ENCODE measurements at regions not wholly inside any gene's neighbourhood (a gene's known extent, or its start where the extent isn't known, plus 50 kb on each side); places are given as distances from the start of the nearest gene placed in this dataset.
"Not testable (repeated sequence)": the region's sequence is repeated elsewhere in the genome, so short reads cannot be mapped to it uniquely, and the experiment has no call there.

DNA sequence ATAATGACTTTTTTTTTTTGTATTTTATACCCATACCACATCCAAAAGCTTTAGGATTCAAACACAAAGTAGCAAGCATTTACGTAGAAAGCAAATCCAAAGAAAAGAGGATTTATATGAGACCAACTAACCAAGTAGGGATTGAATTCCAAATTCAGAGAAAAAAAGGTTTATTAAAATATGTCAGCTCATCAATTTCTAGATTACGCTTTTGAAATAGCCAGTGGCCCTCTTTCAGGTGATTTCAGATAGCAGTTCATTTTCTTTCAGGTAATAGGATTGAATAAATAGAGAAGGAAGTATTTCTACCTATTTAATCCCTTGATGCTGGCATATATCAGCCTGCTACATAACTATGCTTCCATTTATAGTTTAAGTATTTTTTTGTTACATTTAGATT lies 822.3 kb downstream of the PRIM2 start:
- H3K36me3 ChIP-seq; DNase-seq; H3K9me3 ChIP-seq; H3K4me3 ChIP-seq; intact Hi-C loops (cut with DNase I); H3K4me1 ChIP-seq; H3K27me3 ChIP-seq; H3K27ac ChIP-seq; ATAC-seq: not testable (repeated sequence)
- 72 to 78% methylated on average over 2 of the region's 2 CpGs for WGBS, 2 donors

GRCh38 chr6:58171025-58171424 lies 853.6 kb downstream of the PRIM2 start:
- peak in 1 of 8 donors; percentile 42 for ATAC-seq
- H3K9me3 ChIP-seq; H3K36me3 ChIP-seq; DNase-seq; intact Hi-C loops (cut with DNase I); H3K4me3 ChIP-seq; H3K27ac ChIP-seq; H3K4me1 ChIP-seq; H3K27me3 ChIP-seq: not testable (repeated sequence)
- WGBS, 2 donors = 49 to 50% methylated on average over 1 of the region's 1 CpG

- H3K27me3 ChIP-seq; H3K36me3 ChIP-seq; DNase-seq; H3K4me1 ChIP-seq; H3K9me3 ChIP-seq; ATAC-seq; intact Hi-C loops (cut with DNase I); H3K27ac ChIP-seq; H3K4me3 ChIP-seq: not testable (repeated sequence)
- WGBS, 2 donors = 51 to 57% methylated on average over 2 of the region's 2 CpGs
These were observed 864.2 kb downstream of the PRIM2 start for GRCh38 chr6:58181557-58182065.

DNA sequence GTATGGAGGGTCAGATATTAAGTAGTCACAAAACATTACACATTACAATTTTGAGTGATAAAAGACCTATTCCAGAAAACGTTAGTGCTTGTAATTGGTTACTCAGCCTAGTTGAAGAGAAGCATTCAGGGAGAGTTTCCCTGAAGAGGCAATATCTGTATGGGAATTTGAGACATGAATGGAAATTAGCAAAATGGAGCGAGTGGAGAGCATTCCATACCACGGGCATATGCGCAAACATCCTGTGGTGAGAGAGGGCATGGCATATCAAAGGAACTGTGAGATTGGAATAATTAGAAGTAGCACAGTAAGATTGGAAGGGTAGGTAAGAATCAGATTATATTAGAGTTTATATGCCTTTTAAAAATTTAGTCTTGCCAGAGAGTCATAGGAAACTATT lies 867.9 kb downstream of the PRIM2 start:
- ATAC-seq; intact Hi-C loops (cut with DNase I); H3K9me3 ChIP-seq; H3K27ac ChIP-seq; DNase-seq; H3K36me3 ChIP-seq; H3K4me1 ChIP-seq; H3K27me3 ChIP-seq; H3K4me3 ChIP-seq: not testable (repeated sequence)
- WGBS, 2 donors = 81 to 86% methylated on average over 3 to 4 of the region's 4 CpGs

DNA sequence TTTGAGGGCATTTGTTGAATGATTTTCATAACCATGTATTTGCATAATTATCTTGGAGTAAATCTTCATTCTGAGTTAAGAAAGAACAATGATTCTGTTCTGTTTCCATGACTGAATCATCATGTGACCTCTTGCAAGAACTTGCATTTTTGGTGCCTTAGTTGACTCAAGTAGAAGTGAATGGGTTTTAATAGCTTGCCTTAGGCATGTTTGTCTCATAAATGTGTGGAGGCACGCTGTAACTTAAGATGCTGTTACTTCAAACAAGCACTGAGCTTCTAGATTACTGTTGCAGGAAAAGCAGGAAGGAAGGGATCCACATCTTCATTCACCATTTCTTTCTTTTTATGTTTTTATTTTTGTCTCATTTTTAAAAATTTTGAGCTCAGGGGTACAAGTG lies 875.8 kb downstream of the PRIM2 start:
- H3K4me1 ChIP-seq; H3K36me3 ChIP-seq; H3K27ac ChIP-seq; DNase-seq; ATAC-seq; intact Hi-C loops (cut with DNase I); H3K27me3 ChIP-seq; H3K4me3 ChIP-seq; H3K9me3 ChIP-seq: not testable (repeated sequence)
- WGBS, 2 donors = 60% methylated on average over 1 of the region's 1 CpG

- H3K27ac ChIP-seq = no peak overlapping the region
- DNase-seq (no peak), ATAC-seq (no peak)
- H3K4me1 ChIP-seq = no peaks in the 10 kb centered on the region
- no peaks in the 10 kb centered on the region for H3K27me3 ChIP-seq
- no peak overlapping the region for H3K4me3 ChIP-seq
- WGBS, 2 donors = 75 to 82% methylated on average over 5 of the region's 5 CpGs
- intact Hi-C loops (cut with DNase I) = no loop called here
- H3K9me3 ChIP-seq = peaks cover 0 to 4% (median 0%) of the 10 kb centered on the region in 11 donors
- no peak for TF ChIP-seq CTCF (IDR thresholded peaks at IDR 0.05)
- H3K36me3 ChIP-seq = no peaks in the 10 kb centered on the region
These were observed 880.9 kb downstream of the PRIM2 start for GRCh38 chr6:58198301-58198700.

DNA sequence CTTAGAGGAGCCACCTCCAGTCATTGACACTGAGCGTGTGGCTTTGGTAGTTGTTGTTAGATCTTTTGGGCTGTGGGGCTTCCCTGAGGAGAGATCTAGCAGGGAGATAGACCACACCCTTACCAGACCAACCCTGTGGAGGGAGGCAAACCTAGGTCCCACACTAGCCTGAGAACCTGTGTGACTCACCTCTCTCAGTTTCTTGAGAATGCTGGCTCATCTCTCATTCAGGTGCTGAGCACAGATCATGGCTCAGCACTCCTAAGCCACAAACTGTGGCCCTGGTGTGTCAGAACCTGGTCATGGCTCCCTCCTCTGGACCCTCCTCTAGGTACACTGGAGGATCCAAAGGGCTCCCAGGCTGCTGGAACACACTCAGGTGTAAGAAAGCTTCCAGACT lies 919.7 kb downstream of the PRIM2 start:
- peaks cover 0 to 33% (median 0%) of the 10 kb centered on the region in 11 donors for H3K9me3 ChIP-seq
- H3K4me3 ChIP-seq; H3K27ac ChIP-seq; intact Hi-C loops (cut with DNase I); H3K4me1 ChIP-seq; DNase-seq; H3K27me3 ChIP-seq; H3K36me3 ChIP-seq; ATAC-seq: not testable (repeated sequence)
- WGBS, 2 donors = 82 to 83% methylated on average over 1 of the region's 1 CpG

DNA sequence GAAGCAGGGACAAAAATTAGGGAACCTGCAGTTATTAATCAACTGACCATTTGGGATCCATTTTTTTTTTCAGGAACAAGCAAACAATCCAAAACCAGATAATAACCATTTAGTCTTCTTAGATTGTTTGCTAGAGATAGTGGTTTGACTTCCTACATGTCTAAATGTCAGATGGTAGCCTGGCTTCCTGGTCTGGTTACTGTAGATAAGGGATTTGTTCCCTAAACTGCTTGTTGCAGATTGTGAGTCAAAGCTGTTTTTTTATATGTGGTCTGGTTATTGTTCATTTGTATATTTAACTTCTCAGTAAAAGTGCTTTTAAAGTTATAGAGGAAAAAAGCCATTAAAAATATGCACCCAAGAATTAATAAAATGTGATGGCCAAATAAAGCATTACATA lies 921.0 kb downstream of the PRIM2 start:
- H3K4me3 ChIP-seq; H3K36me3 ChIP-seq; H3K27ac ChIP-seq; H3K4me1 ChIP-seq; ATAC-seq; H3K27me3 ChIP-seq; intact Hi-C loops (cut with DNase I); DNase-seq: not testable (repeated sequence)
- H3K9me3 ChIP-seq = peaks cover 0 to 30% (median 0%) of the 10 kb centered on the region in 11 donors

- peak in 1 of 2 donors; percentile 6 for DNase-seq
- H3K4me3 ChIP-seq; ATAC-seq; H3K27me3 ChIP-seq; H3K36me3 ChIP-seq; intact Hi-C loops (cut with DNase I); H3K4me1 ChIP-seq; H3K27ac ChIP-seq: not testable (repeated sequence)
- WGBS, 2 donors = 86 to 87% methylated on average over 22 to 23 of the region's 23 CpGs
- peaks cover 0 to 18% (median 0%) of the 10 kb centered on the region in 11 donors for H3K9me3 ChIP-seq
These were observed 940.2 kb downstream of the PRIM2 start for GRCh38 chr6:58257625-58258024.

All from heart right ventricle (tissue), 16 donors.